H9 (cell line): ENCODE measurements at regions not wholly inside any gene's neighbourhood (a gene's known extent, or its start where the extent isn't known, plus 50 kb on each side); places are given as distances from the start of the nearest gene placed in this dataset.

ENCODE experiments used
- DNase-seq: peaks from one replicate; pipeline ENCODE4 v3.0.0-alpha.2; 2017
- H2AFZ ChIP-seq: one replicate; pipeline ENCODE4 v1.6.1; 2013; ENCODE audit warnings: mild to moderate bottlenecking, low read length, control low read depth, moderate library complexity
- H2AK5ac ChIP-seq: 2 replicates; pipeline ENCODE4 v1.6.1; 2013; ENCODE audit warnings: low read length, control low read depth, mixed read lengths; ENCODE audit not compliant: insufficient read length
- H2BK120ac ChIP-seq: one replicate; pipeline ENCODE4 v1.6.1; 2013; ENCODE audit warnings: low read depth, mild to moderate bottlenecking, low read length, control low read depth, inconsistent platforms; ENCODE audit not compliant: poor library complexity, severe bottlenecking
- H2BK12ac ChIP-seq: 2 replicates; pipeline ENCODE4 v1.6.1; 2013; ENCODE audit warnings: low read length, control low read depth, mixed read lengths, low read depth; ENCODE audit not compliant: insufficient read length
- H2BK15ac ChIP-seq: 2 replicates; pipeline ENCODE4 v1.6.1; 2013; ENCODE audit warnings: low read depth, low read length, control low read depth
- H2BK20ac ChIP-seq: one replicate; pipeline ENCODE4 v1.6.1; 2013; ENCODE audit warnings: low read depth, mild to moderate bottlenecking, low read length, control low read depth, inconsistent platforms; ENCODE audit not compliant: poor library complexity, severe bottlenecking
- H2BK5ac ChIP-seq: 2 replicates; pipeline ENCODE4 v1.6.1; 2013; ENCODE audit warnings: low read length, control low read depth, mixed read lengths; ENCODE audit not compliant: insufficient read length
- H3K14ac ChIP-seq: 2 replicates; pipeline ENCODE4 v1.6.1; 2013; ENCODE audit warnings: low read length, control low read depth; ENCODE audit not compliant: insufficient read depth
- H3K18ac ChIP-seq: 2 replicates; pipeline ENCODE4 v1.6.1; 2013; ENCODE audit warnings: low read depth, mild to moderate bottlenecking, mixed read lengths, low read length, control low read depth; ENCODE audit not compliant: insufficient read length
- H3K23ac ChIP-seq: 2 replicates; pipeline ENCODE4 v1.6.1; 2013; ENCODE audit warnings: low read length, control low read depth, mixed read lengths, low read depth; ENCODE audit not compliant: insufficient read length
- H3K23me2 ChIP-seq: 2 replicates; pipeline ENCODE4 v1.6.1; 2013; ENCODE audit warnings: low read depth, mild to moderate bottlenecking, mixed read lengths, low read length, control low read depth; ENCODE audit not compliant: insufficient read length, poor library complexity, severe bottlenecking
- H3K27ac ChIP-seq: 2 replicates; pipeline ENCODE4 v1.5.1; 2013; ENCODE audit warnings: low read length, control low read depth, mixed read lengths, low read depth; ENCODE audit not compliant: insufficient read length
- H3K27me3 ChIP-seq: 2 replicates; pipeline ENCODE4 v1.6.1; 2013; ENCODE audit warnings: low read length, control low read depth, inconsistent platforms; ENCODE audit not compliant: insufficient read depth
- H3K4ac ChIP-seq: 2 replicates; pipeline ENCODE4 v1.6.1; 2013; ENCODE audit warnings: low read depth, mild to moderate bottlenecking, control low read depth, inconsistent platforms, low read length, moderate library complexity
- H3K4me1 ChIP-seq: 2 replicates; pipeline ENCODE4 v1.6.1; 2013; ENCODE audit warnings: low read length, control low read depth, inconsistent platforms; ENCODE audit not compliant: insufficient read depth
- H3K4me2 ChIP-seq: 2 replicates; pipeline ENCODE4 v1.6.1; 2013; ENCODE audit warnings: low read length, control low read depth, mixed read lengths; ENCODE audit not compliant: insufficient read length, insufficient read depth
- H3K56ac ChIP-seq: 2 replicates; pipeline ENCODE4 v1.6.1; 2013; ENCODE audit warnings: low read depth, mild to moderate bottlenecking, mixed read lengths, low read length, control low read depth; ENCODE audit not compliant: insufficient read length
- H3K79me1 ChIP-seq: 2 replicates; pipeline ENCODE4 v1.6.1; 2013; ENCODE audit warnings: low read depth, mild to moderate bottlenecking, moderate library complexity, low read length, control low read depth, inconsistent platforms; ENCODE audit not compliant: insufficient read depth, poor library complexity, severe bottlenecking
- H3K79me2 ChIP-seq: 2 replicates; pipeline ENCODE4 v1.6.1; 2013; ENCODE audit warnings: low read length, control low read depth, inconsistent platforms; ENCODE audit not compliant: insufficient read depth
- H3K9ac ChIP-seq: 2 replicates; pipeline ENCODE4 v1.6.1; 2013; ENCODE audit warnings: low read length, control low read depth, mixed read lengths; ENCODE audit not compliant: insufficient read length; ENCODE audit errors: extremely low read depth
- H3K9me3 ChIP-seq: one replicate; pipeline ENCODE4 v1.6.1; 2013; ENCODE audit warnings: low read depth, low read length, inconsistent platforms; ENCODE audit not compliant: control insufficient read depth
- H3T11ph ChIP-seq: one replicate; pipeline ENCODE4 v1.6.1; 2013; ENCODE audit warnings: mild to moderate bottlenecking, low read length, control low read depth, inconsistent platforms
- H4K20me1 ChIP-seq: one replicate; pipeline ENCODE4 v1.6.1; 2013; ENCODE audit not compliant: control insufficient read depth, insufficient read length, insufficient read depth
- H4K5ac ChIP-seq: 2 replicates; pipeline ENCODE4 v1.6.1; 2013; ENCODE audit warnings: low read depth, mild to moderate bottlenecking, mixed read lengths, low read length, control low read depth; ENCODE audit not compliant: insufficient read length
- H4K8ac ChIP-seq: replicated peaks from 2 replicates; pipeline ENCODE4 v1.6.1; 2013; ENCODE audit warnings: low read length, control low read depth, mixed read lengths, low read depth; ENCODE audit not compliant: insufficient read length
- H4K91ac ChIP-seq: 2 replicates; pipeline ENCODE4 v1.6.1; 2013; ENCODE audit warnings: low read depth, mild to moderate bottlenecking, moderate library complexity, mixed read lengths, low read length, control low read depth; ENCODE audit not compliant: insufficient read length
- H3K27ac Mint-ChIP-seq, 3 experiments: 2 replicates in 2 of 3; 3 replicates in 1 of 3; pipeline ENCODE4 v1.8.0; 2020 to 2021; ENCODE audit warnings: mixed read lengths in 3 of 3, mild to moderate bottlenecking in 1 of 3, moderate library complexity in 1 of 3
- H3K27me3 Mint-ChIP-seq: 2 replicates; pipeline ENCODE4 v1.8.0; 2021; ENCODE audit warnings: low read depth, mild to moderate bottlenecking, moderate library complexity, mixed read lengths
- H3K36me3 Mint-ChIP-seq, 3 experiments: 2 replicates in 2 of 3; 3 replicates in 1 of 3; pipeline ENCODE4 v1.8.0; 2020 to 2021; ENCODE audit warnings: low read depth in 3 of 3, mixed read lengths in 3 of 3; ENCODE audit not compliant: insufficient read depth in 1 of 3
- H3K4me1 Mint-ChIP-seq, 2 experiments: 2 replicates each; pipeline ENCODE4 v1.8.0; 2020; ENCODE audit warnings: mixed read lengths in 2 of 2
- H3K4me3 Mint-ChIP-seq, 2 experiments: 2 replicates in 1 of 2; 3 replicates in 1 of 2; pipeline ENCODE4 v1.8.0; 2020 to 2021; ENCODE audit warnings: mild to moderate bottlenecking in 2 of 2, mixed read lengths in 2 of 2, moderate library complexity in 1 of 2
- H3K9me3 Mint-ChIP-seq, 2 experiments: 2 replicates in 1 of 2; 3 replicates in 1 of 2; pipeline ENCODE4 v1.8.0; 2020; ENCODE audit warnings: mild to moderate bottlenecking in 2 of 2, mixed read lengths in 2 of 2, moderate library complexity in 1 of 2
- CTCF ChIP-seq: fragments of 200-600 bp; sonication (generic); conservative IDR thresholded peaks from 3 replicates; pipeline ENCODE4 v1.8.0; 2021; ENCODE audit warnings: antibody characterized with exemption, mild to moderate bottlenecking
- WGBS: extraction: QIAGEN DNeasy Blood & Tissue Kit; methylation state at CpG from one replicate; pipeline ENCODE4 v1.1.7; 2013; ENCODE audit warnings: missing lambda C conversion rate, low lambda C conversion rate, mixed read lengths; ENCODE audit not compliant: insufficient read length; ENCODE audit errors: extremely low coverage; 5-methylcytosine and 5-hydroxymethylcytosine counted together

DNA sequence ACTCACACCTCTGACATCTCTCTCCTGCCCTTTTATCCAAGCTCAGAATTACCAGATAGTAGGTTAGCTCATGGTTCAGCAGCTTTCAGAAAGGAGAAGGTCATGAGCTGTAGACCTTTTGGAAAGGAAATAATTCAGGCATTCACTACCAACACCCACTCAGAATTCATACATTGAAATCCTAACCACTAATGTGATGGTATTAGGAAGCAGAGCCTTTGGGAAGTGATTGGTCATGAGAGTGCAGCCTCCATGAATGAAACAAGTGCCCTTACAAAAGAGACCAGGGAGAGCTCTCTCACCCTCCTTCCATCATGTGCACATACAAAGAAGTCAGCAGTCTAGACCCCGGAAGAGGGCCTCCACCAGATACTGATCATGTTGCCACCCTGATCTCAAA is 315.8 kb upstream of the CCDC54 start:
- Histone ChIP-seq H2BK12ac (no peak overlapping the region), H3K23ac (no peak overlapping the region), H2AK5ac (no peak overlapping the region), H2BK20ac (no peak overlapping the region), H3K9me3 (no peaks in the 10 kb centered on the region), H3K4me1 (peaks cover 3% of the 10 kb centered on the region), H3K27ac (no peak overlapping the region), H4K20me1 (no peaks in the 10 kb centered on the region), H3K56ac (no peak overlapping the region), H3K79me1 (no peaks in the 10 kb centered on the region), H3K79me2 (no peaks in the 10 kb centered on the region), H4K8ac (no peak overlapping the region), H3K27me3 (no peaks in the 10 kb centered on the region), H4K5ac (no peak overlapping the region), H3K14ac (no peak overlapping the region), H3T11ph (no peak overlapping the region), H3K23me2 (no peaks in the 10 kb centered on the region), H3K9ac (no peak overlapping the region), H2BK120ac (no peak overlapping the region), H2BK15ac (no peak overlapping the region), H2AFZ (no peak overlapping the region), H4K91ac (no peak overlapping the region), H3K4ac (no peak overlapping the region), H2BK5ac (no peak overlapping the region), H3K18ac (no peak overlapping the region), H3K4me2 (no peak overlapping the region)
- Mint-ChIP-seq H3K4me3 (no peak overlapping the region), H3K27ac (no peak overlapping the region; a peak in 1 of 7 replicates), H3K9me3 (peaks cover 6 to 7% of the 10 kb centered on the region in 2 experiments; a peak in 4 of 5 replicates), H3K36me3 (peaks cover 7 to 22% (median 14%) of the 10 kb centered on the region in 3 experiments), H3K27me3 (no peaks in the 10 kb centered on the region; the same call in 1 of the 2 replicates), H3K4me1 (peaks cover 29 to 34% of the 10 kb centered on the region in 2 experiments)
- TF ChIP-seq CTCF, result no peak
- DNase-seq, result no peak
- WGBS, result no CpG with 5 or more reads among the region's 1 CpG
